GM23338 (cell line): ENCODE measurements at regions not wholly inside any gene's neighbourhood (a gene's known extent, or its start where the extent isn't known, plus 50 kb on each side); places are given as distances from the start of the nearest gene placed in this dataset.

Experiments used
- ATAC-seq: fragments of 200-7000 bp; cut with Tn5 transposase; 3 replicates; pipeline ENCODE4 v1.9.1; 2020
- DNase-seq: peaks from one replicate; pipeline ENCODE4 v3.0.0-alpha.2; 2015; ENCODE audit warnings: low spot score
- H2AFZ ChIP-seq: fragments of 200-600 bp; sonication (generic); 2 replicates; pipeline ENCODE4 v1.8.0; 2016; ENCODE audit warnings: antibody characterized with exemption, mild to moderate bottlenecking, moderate library complexity
- H3F3A ChIP-seq: fragments of 200-600 bp; sonication (generic); replicated peaks from 2 replicates; pipeline ENCODE4 v1.8.0; 2017; ENCODE audit warnings: antibody characterized with exemption, mixed run types, low read depth
- H3K27ac ChIP-seq: fragments of 200-600 bp; sonication (generic); 2 replicates; pipeline ENCODE4 v1.6.1; 2016; ENCODE audit warnings: low read depth
- H3K27me3 ChIP-seq: fragments of 200-600 bp; sonication (generic); 2 replicates; pipeline ENCODE4 v1.8.0; 2016; ENCODE audit warnings: mild to moderate bottlenecking, mixed run types, moderate library complexity; ENCODE audit not compliant: insufficient read depth
- H3K36me3 ChIP-seq: fragments of 200-600 bp; sonication (generic); 2 replicates; pipeline ENCODE4 v1.8.0; 2016; ENCODE audit warnings: mild to moderate bottlenecking; ENCODE audit not compliant: insufficient read depth
- H3K4me1 ChIP-seq: fragments of 200-600 bp; sonication (generic); 2 replicates; pipeline ENCODE4 v1.8.0; 2016; ENCODE audit warnings: mild to moderate bottlenecking, moderate library complexity; ENCODE audit not compliant: insufficient read depth
- H3K4me2 ChIP-seq: fragments of 200-600 bp; sonication (generic); 2 replicates; pipeline ENCODE4 v1.7.1; 2017; ENCODE audit warnings: mixed run types
- H3K4me3 ChIP-seq: fragments of 200-600 bp; sonication (generic); 2 replicates; pipeline ENCODE4 v1.6.1; 2016; ENCODE audit warnings: mixed run types
- H3K79me2 ChIP-seq: fragments of 200-600 bp; sonication (generic); replicated peaks from 2 replicates; pipeline ENCODE4 v1.8.0; 2017; ENCODE audit warnings: mild to moderate bottlenecking; ENCODE audit not compliant: insufficient read depth
- H3K9me2 ChIP-seq: fragments of 200-600 bp; sonication (generic); 2 replicates; pipeline ENCODE4 v1.8.0; 2017; ENCODE audit not compliant: insufficient read depth
- H4K20me1 ChIP-seq: fragments of 200-600 bp; sonication (generic); replicated peaks from 2 replicates; pipeline ENCODE4 v1.8.0; 2017; ENCODE audit warnings: mild to moderate bottlenecking; ENCODE audit not compliant: insufficient read depth
- H3K27ac Mint-ChIP-seq: 2 replicates; pipeline ENCODE4 v1.8.0; 2020; ENCODE audit warnings: inconsistent platforms, mild to moderate bottlenecking, moderate library complexity, mixed read lengths
- H3K27me3 Mint-ChIP-seq: 3 replicates; pipeline ENCODE4 v1.8.0; 2022; ENCODE audit warnings: low read depth, mild to moderate bottlenecking, moderate library complexity, mixed read lengths, inconsistent platforms; ENCODE audit not compliant: insufficient read depth, poor library complexity
- H3K36me3 Mint-ChIP-seq: 3 replicates; pipeline ENCODE4 v1.8.0; 2021; ENCODE audit warnings: low read depth, mild to moderate bottlenecking, inconsistent platforms, moderate library complexity, mixed read lengths
- H3K4me1 Mint-ChIP-seq: 3 replicates; pipeline ENCODE4 v1.8.0; 2020; ENCODE audit warnings: mild to moderate bottlenecking, inconsistent platforms, mixed read lengths
- H3K4me3 Mint-ChIP-seq: 3 replicates; pipeline ENCODE4 v1.8.0; 2021; ENCODE audit warnings: moderate library complexity, mild to moderate bottlenecking, inconsistent platforms, mixed read lengths
- H3K9me3 Mint-ChIP-seq: 3 replicates; pipeline ENCODE4 v1.8.0; 2020; ENCODE audit warnings: moderate library complexity, mild to moderate bottlenecking, inconsistent platforms, mixed read lengths
- CREB1 ChIP-seq: fragments of 250-450 bp; sonication (Bioruptor Pico); IDR thresholded peaks from 2 replicates; pipeline ENCODE4 v1.5.0; 2020; ENCODE audit warnings: low read depth, mild to moderate bottlenecking, moderate library complexity
- CTCF ChIP-seq, 2 experiments: fragments of 200-600 bp in 1 of 2; sonication (generic) in 1 of 2; conservative IDR thresholded peaks; 2 replicates each; pipeline versions ENCODE4 v1.5.1 to v1.6.1; 2016 to 2017; ENCODE audit warnings: antibody characterized with exemption in 2 of 2, low read depth in 2 of 2, mild to moderate bottlenecking in 2 of 2, moderate library complexity in 1 of 2
- EZH2phosphoT487 ChIP-seq: fragments of 200-600 bp; sonication (generic); IDR thresholded peaks from one replicate; pipeline ENCODE4 v1.8.1; 2018; ENCODE audit warnings: antibody characterized with exemption; ENCODE audit not compliant: unreplicated experiment
- NANOG ChIP-seq: IDR thresholded peaks from 2 replicates; pipeline ENCODE4 v1.6.1; 2016; ENCODE audit warnings: antibody characterized with exemption, borderline replicate concordance
- STAT1 ChIP-seq: IDR thresholded peaks from one replicate; pipeline ENCODE4 v1.6.1; 2016; ENCODE audit warnings: antibody characterized with exemption; ENCODE audit not compliant: unreplicated experiment
- ZNF114 ChIP-seq: fragments of 250-450 bp; sonication (Bioruptor Pico); IDR thresholded peaks from 2 replicates; pipeline ENCODE4 v1.5.0; 2020; ENCODE audit warnings: mild to moderate bottlenecking, moderate library complexity
- ZNF462 ChIP-seq: fragments of 250-450 bp; sonication (Bioruptor Pico); IDR thresholded peaks from 2 replicates; pipeline ENCODE4 v1.5.0; 2020; ENCODE audit warnings: mild to moderate bottlenecking, moderate library complexity

DNA sequence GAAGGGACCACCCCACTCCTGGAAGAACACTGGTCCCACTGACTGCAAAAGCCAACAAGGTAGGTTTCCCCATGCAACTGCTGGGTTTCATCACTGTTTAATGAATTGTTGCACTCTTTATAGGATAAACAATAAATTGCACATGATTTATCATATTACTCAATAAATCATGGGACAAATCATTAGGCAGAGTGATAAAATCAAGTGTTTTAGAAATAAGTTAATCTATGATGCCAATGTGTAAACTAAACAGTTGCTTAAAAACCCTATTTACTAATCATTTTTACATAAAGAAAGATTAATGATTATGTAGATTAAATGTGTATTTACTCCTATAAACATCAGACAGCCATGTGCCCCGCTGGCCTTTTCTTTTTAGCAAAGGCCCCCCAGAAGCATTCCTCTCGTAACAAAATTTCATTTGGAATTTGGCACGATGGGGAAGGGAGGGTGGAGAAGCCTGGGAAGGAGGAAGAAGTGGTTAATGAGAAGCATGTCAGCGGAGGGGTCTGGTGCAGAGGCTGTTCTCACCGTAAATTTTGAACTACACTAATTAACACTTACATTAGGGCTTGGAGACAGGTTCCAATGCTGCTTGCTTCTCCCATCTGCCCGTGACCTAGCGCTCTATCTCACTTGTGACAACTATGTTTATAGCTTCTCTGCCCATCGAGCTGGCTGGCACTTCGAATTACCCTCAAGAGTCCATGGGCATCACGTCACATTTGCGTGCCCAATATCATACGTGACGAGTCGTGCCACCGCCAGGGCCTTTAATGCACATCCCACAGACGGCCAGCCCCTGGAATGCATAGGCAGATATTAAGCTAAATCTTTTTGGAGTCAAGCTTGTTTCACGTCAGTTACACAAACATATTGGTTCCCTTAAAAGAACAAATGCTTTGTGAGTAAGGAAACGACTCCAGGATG, 357.7 kb upstream of the TSHZ3 start (continued):
- TF ChIP-seq ZNF462 (CRISPR knock-in tag): no peak
- TF ChIP-seq ZNF114: no peak
- no peak for TF ChIP-seq CTCF (conservative IDR thresholded peaks at IDR 0.05; ENCODE audit: low read depth in 2 of 2)
- TF ChIP-seq STAT1: no peak

- ATAC-seq: no peak
- no peak overlapping the region for H3K4me2 ChIP-seq
Observed at GRCh38 chr19:31708520-31708919, 359.3 kb upstream of the TSHZ3 start.

More at GRCh38 chr19:31708520-31708919, 359.3 kb upstream of the TSHZ3 start:
- no peaks in the 10 kb centered on the region for H3K27me3 Mint-ChIP-seq
- H3K4me1 Mint-ChIP-seq: no peaks in the 10 kb centered on the region
- TF ChIP-seq CREB1 (CRISPR knock-in tag): no peak
- no peak for TF ChIP-seq ZNF114
- no peak for TF ChIP-seq NANOG
- TF ChIP-seq CTCF (conservative IDR thresholded peaks at IDR 0.05; ENCODE audit: low read depth in 2 of 2): no peak
- TF ChIP-seq EZH2phosphoT487: no peak
- no peaks in the 10 kb centered on the region; the same call in 2 of the 3 replicates for H3K9me3 Mint-ChIP-seq
- Histone ChIP-seq H3K79me2 (no peaks in the 10 kb centered on the region), H3K27me3 (no peaks in the 10 kb centered on the region), H3K36me3 (no peaks in the 10 kb centered on the region), H3F3A (no peaks in the 10 kb centered on the region), H3K9me2 (peaks cover 12% of the 10 kb centered on the region; the same call in 1 of the 2 replicates), H3K27ac (no peak overlapping the region), H3K4me1 (no peaks in the 10 kb centered on the region), H2AFZ (no peak overlapping the region), H4K20me1 (no peaks in the 10 kb centered on the region), H3K4me3 (no peak overlapping the region)
- no peak overlapping the region for H3K27ac Mint-ChIP-seq
- no peak overlapping the region for H3K4me3 Mint-ChIP-seq
- H3K36me3 Mint-ChIP-seq: no peaks in the 10 kb centered on the region
- DNase-seq: no peak
